Hindlimb muscle (tissue), 1 donor: ENCODE measurements at regions not wholly inside any gene's neighbourhood (a gene's known extent, or its start where the extent isn't known, plus 50 kb on each side); places are given as distances from the start of the nearest gene placed in this dataset.

ENCODE experiments used
- DNase-seq: peaks from one replicate; pipeline ENCODE4 v3.0.0-alpha.2; 2013

DNA sequence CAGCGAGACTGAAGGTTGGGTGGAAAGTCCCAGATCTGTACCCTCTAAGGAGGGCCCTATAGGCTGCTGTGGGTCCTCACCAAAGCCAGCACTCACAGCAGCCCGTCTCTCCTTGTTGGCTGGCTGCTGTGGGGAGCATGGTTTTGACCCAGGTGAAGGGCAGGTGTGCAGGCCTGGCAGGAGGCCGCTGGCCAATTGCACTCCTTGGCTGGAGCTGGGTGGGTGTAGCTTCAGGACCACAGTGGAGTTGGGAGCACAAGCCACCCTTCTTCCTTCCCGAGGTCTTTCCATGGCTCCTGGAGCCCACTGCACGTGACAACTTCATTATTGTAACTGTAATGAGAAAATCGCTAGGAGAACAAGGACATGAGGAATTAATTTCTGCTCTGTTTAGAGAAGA, 287.7 kb upstream of the FOXQ1 start:
- no peak for DNase-seq

DNA sequence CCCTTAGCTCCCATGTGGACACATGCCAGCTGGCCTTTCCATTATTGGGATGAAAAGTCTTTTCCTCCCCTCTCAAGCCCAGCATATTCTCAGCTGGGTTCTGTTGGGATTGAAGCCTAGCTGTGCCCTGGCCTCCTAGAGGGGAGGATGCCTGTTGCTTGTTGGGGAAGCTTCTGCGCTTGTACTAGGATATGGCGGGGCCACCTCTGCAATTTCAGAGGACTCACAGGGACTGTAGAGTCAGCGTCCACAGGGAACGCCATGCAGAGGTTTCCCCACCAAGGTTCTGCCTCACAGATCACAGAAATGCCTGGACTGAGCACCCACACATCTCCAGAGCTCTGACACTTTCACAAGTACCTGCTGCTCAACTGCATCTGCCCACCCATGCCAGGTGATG, 288.7 kb upstream of the FOXQ1 start:
- DNase-seq, result no peak

DNA sequence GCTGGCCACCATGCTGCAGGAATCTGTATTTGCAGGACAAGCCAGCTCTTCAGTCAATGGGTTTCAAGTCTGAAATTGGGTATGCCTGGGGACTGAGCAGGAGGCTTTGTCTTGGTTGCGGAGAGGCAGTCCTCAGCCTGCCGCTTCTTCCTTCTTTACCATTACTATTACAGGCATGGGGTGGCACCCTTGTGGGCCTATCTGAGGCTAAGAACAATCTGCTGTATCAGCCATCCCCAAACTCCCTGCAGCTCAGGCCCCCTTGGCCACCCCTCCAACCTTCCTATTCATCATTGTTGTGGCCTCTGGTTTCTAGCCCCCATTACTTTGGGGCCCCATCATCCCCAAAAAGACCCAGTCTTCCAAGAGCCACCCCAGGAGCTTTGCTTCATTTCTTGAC, 289.2 kb upstream of the FOXQ1 start:
- DNase-seq, result no peak

DNA sequence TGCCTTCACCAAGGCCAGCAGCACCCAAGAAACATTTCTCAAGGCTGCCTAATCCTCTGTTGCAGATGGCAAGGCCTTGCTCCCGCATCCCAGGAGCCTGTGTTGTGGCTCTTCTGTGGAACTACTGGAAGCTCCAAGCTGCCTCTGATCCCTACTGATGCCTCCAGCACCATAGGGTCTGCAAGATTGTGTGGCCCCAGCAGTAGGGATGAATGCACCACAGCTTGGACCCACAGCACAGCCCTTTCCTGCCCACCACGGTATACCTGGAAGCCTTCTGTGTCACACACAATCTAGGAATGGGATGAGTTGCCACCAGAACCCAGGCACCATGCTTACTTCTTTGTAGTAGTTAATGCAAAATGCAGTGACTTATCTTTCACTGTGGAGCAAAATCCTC, 291.1 kb upstream of the FOXQ1 start:
- no peak for DNase-seq

DNA sequence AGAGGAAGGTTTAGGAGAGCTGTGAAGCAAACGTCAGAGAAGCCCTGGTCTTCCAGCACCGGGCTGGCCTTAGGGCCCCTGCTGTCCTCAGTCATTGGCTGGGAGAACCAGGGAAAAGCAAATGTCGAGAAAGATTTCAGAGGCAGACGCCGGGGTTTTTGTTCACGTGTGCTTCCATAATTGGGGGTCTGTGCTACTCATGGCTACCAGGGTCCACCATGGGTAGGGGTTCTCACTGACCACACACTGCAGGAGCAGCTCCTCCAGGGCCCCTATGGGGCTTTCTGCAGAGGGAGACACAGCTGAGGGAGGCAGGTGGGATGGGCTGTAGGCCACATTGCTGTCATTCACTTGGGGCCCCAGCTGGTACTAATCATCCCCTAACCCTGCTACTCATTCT, 291.8 kb upstream of the FOXQ1 start:
- DNase-seq, result no peak

DNA sequence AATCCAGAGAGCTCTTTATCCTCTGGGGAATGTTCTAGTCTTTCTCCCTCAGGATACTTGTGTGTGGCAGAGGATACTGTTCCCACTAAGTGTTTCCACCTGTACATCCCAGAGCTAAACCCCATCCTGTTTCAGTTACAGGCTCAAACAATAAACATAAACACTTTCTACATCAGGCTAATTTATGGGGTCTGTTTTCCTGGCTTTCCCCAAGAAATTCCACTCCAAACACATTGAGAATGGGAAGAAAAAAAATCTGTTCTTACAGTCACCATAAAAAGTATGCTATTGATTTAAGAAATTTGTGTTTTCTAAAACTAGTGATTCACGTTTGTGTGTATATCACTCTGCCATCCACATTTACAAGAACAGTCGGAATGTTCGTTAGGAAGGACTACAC, 293.9 kb upstream of the FOXQ1 start:
- DNase-seq, result no peak

DNA sequence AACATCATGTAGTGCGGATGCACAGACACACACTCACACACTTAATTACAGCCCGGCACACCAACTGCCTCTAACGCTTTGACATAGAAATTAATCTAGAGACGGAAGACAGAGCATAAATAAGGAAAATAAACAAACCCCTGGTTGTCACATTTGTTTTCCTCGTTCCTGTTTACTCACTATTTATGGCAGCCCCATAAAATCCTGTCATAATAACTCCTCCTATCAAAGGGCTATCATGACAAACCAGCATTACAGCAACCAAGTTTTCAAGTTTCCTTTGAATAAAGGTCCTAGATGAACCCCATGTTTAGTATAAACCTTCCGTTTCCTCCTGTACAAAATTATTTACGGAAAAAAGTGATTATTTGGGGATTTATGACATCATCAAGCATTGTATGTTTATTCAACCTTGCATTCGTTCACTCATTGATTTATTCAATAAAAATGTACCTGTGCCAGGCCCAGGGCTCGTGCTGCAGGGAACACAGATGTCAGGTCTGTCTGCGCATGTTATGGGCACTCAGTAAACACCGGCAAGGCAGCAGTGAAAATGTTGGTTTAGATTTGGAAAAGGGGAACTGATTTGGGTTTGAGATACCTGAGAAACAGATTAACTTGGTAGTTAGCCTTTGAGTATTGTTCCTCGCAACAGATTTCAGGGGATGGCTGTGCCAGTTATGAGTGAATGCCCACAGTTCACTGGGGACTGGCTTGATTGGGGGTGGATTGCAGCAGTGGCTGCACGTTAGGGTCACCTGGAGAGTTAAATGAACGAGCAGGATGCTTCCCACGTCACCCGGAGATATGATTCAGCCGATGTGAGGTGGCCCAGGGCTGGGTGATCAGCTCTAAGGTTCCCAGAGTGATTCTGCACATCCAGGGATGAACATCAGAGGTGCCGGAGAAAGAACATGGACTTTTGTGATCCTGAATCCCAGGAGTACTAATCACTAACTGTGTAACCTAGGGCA, 295.3 kb upstream of the FOXQ1 start:
- DNase-seq, result no peak

DNA sequence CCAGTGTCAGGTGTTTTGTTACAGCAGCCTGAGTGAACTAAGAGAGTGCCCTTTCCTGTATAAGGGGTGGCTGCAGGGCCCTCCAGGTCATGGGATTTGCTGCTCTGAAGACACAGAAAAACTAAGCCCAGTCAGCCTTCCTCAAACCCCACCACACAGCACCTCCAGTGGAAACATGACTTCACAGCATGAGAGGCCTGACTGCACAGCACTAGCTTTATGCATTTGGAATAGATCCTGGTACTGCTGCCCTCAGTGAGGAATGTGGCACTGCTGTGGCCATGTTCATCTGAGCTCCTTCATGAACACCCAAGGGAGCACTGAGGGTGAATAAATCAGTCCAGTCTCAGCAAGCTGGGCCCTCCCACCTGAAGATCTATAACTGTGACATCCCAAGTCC, 296.1 kb upstream of the FOXQ1 start:
- DNase-seq, result no peak

DNA sequence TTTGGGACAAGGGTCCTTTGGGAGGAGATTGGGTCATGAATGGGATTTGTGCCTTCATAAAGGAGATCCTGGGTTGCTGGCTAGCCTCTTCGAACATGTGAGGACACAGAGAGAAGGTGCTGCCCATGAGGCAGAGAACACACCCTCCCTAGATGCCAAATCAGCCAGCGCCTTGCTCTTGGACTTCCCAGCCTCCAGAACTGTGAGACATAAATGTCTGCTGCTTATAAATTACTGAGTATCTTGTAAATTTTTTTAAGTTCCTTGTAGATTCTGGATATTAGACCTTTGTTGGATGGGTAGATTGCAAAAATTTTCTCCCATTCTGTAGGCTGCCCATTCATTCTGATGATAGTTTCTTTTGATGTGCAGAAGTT, 297.5 kb upstream of the FOXQ1 start:
- no peak for DNase-seq

DNA sequence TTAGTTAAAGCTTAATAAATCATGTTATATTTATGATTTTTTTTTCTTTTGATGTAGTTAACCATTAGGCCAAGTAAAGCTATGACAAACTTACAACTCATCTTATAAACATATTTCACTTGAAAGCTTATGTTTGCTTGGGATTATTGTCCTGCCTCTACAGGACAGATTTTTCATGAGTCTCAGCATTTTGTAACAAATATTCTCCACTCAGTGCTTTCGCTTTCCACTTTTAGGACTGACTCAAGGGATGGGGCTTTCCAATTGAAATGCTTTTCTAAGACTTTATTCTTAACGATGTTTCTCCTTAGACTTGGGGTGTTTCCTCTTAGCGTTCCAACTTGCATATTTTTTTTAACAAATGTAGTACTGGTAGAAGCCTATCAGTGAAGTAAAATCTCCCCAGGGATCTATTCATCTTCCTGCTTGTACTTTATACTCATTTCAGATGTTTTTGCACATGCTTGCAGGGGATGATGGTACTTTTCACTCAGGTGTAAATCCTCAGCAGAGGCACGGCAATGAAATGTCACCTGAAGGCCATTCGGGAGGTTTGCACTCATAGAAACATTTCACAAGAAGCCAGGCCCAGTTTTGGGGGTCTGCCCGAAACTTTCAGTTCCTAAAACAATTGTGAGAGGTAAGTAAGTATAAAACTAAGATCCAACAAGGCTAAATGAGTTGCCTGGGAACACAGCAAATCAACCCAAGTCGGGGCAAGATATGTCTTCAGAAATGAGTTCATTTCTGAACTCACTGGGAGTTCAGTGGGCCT, 298.1 kb upstream of the FOXQ1 start:
- no peak for DNase-seq

DNA sequence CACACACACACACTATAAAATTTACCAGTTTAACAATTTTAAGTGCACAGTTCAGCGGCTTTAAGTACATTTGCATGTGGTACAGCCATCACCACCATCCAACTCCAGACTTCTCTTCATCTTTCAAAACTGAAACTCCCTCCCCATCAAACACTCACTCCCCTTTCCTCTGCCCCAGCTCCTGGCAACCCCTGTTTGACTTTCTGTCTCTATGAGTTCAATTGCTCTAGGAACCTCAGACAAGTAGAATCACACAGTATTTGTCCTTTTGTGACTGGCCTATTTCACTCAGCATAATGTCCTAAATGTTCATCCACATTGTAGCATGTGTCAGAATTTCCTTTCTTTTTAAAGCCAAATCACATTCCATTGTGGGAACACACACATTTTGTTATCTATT, 302.8 kb upstream of the FOXQ1 start:
- DNase-seq, result no peak

DNA sequence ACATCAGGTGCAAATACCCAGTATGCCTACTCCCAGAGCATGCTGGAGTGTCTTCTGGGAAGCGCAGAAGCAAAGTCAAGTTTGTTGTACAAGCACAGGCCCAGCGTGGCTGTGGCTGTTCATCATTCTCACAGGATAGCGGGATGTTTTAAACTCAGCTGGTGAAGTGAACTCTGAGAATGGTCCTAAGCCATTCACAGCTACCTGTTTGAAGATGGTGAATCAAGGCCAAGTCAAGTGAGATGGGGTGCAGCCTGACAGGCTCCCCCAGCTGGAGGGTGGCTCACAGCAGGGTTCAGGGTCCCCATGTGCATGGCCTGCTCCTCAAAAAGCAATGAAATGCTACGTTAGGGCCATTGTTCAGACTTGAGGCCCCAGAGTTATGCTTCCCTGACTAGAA, 304.7 kb upstream of the FOXQ1 start:
- DNase-seq, result no peak

DNA sequence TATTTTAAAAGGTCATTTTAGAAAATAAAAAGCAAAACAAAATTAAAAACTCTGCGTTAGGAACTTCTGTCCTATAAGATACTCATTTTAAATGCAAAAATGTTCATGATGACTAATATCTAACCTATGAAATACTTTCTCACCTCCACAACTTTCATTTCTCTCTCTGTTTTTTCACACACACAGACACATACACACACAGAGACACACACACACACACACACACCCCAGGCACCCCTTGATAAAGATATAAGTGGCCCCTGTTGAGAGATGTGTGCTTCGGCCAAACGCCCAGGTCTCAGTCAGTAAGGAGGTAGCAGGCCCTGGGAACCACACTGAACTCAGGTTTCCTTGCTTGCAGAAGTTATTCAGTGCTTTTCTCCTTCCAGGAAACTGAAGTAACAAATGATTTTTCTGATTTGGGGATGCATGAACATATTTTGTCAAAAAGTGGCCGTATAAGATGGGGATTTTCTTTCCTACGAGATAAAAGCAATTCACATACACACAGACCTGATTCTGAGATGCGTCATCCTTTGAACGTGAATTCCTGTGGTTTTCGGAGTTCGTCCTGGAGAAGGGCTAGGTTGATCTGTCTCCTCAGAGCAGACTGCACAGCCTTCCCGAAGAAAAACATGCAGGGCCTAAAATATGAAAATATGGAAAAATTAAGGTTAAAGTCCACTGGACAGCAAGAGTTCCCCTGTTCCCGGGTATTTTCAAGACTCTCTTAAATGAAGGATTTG, 306.8 kb upstream of the FOXQ1 start:
- no peak for DNase-seq

DNA sequence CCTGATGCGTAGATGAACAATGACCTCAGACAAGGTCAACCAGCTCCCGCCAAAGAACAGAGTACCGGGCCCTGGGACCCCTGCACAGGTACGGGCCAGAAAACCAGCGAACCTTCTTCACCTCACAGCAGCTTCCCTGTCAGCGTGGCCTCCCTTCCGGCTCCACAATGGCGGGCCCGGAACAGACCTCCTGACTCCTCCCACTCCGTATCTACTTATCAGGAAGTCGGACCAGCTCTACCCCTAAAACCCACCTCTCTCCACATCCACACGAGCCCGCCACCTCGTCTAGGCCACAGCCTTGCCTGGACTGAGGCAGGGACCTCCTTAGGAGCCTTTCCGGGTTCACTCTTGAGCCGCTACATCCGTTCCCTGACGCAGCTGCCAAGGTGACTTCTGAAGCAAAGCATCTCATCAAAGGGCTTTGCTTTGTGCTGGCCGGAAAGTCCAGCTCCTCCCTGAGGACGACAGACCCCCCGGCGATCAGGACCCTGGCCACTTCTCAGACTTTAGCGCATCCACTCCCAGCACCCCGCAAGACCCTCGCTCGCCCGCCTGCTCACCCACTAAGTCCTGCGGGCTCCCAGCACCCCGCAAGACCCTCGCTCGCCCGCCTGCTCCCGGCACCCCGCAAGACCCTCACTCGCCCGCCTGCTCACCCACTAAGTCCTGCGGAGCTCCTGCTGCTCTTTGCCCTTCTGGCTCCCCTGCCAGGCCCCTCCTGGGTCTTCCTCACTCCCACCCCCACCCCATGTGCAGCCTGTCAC, 308.3 kb upstream of the FOXQ1 start:
- no peak for DNase-seq

DNA sequence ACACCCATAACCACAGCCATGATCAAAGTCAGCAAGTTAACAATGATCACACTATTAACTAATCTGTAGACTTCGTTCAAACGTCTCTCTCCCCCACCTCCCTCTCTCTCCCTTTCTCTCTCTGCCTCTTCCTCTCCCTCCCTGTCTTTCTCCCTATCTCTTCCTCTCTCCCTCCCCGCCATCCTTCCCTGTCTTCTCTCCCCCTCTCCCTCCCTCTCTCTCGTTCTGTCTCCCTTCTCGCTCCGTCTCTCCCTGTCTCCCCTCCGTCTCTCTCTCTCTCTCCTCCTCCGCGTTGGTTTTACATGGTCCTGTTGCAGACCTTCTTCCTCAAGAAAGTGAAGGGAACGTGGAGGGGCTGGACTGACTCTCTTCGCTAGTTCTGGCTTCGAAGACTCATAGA, 308.9 kb upstream of the FOXQ1 start:
- DNase-seq, result no peak

DNA sequence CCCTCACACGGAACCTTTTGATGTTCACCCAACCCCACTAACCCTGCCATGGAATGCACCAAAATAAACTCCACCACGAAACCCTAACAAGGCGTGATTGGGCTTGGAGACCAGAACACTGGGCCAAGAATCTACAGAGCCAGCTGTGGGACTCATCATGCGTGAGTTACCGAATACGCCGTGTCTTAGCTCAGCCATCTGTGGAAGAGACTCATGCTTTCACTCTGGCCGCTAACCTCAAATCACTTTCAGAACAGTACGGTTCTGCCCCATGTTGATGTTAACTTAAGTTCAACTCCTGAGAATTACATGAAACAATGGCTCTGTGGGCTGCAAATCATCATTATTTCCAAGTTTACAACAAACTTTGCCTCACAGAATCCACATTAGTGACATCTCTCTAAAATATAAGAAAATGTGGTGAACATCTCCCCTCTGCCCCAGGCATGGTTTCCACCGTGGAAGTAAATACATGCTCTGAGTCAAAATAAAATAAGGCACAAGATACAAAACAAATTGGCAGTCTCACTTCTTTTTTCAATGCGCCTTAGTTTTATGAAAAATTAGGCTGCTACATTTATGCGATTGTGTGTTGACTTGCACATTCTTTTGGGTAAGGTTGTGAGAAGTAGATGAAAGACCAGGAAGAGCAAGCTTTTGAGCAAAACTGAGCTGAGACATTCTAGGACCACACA, 308.9 kb upstream of the EXOC2 start:
- DNase-seq, result no peak

DNA sequence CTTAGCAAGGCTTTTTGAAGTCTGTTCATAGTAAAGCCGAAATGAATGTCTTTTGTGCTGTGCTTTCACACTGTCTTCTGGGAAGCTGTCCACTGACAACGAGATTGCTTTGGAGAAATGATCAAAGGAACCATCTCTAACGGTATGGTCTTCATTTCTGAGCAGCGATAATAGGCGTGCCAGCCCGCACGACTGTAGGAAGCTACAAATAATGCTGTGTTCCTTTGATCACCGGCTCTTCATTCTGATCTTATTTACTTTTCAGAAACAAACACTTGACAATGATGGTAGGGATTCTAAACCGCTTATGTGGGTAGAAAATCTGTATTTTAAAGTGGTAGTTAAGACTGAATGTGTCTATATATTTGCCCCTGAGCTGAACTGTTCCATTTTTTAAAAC, 306.6 kb upstream of the EXOC2 start:
- no peak for DNase-seq

DNA sequence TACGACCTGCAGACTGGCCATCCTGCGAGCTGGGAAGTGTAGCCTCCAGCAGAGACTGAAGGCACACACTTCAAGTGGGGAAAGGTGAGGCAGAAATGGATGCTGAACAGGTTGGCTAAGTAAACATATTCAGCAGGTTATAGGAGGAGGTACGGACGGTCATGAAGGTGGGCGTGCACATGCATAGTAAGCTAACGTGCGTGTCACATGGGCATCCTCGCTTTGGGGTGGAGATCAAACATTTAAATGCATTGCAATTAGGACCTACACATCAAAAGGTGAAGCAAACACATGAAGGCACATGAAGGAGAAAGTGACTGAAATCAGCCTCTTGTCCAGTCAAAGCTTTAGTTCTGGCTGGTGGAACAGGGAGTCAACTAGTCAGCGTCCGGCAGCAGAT, 305.6 kb upstream of the EXOC2 start:
- no peak for DNase-seq

DNA sequence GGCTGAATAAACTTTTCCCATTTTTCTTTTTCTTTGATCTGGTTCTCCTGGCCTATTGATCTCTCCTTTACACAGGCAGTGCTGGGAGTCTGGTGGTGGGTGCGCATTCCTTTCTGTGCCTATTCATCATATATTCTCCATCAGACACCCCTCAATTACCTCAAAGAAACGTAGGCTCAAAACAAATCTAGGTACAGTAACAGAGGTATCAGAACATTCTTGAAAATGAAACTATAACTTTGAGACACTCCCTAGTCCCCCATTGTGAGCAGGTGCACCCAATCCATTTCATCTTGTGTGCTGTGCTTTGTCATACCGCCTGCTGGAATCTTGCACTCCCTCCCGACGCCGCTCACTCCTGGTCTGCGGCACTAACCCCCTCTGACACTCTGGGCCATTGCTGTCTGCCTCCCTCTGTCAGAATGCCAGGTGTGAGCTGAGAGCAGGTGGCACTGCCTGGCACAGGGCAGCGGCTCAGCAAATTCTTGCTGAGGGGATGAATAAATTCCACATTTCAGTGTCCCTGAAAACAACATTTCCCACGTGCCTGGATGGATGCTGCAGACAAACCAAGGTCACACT, 303.4 kb upstream of the EXOC2 start:
- no peak for DNase-seq

DNA sequence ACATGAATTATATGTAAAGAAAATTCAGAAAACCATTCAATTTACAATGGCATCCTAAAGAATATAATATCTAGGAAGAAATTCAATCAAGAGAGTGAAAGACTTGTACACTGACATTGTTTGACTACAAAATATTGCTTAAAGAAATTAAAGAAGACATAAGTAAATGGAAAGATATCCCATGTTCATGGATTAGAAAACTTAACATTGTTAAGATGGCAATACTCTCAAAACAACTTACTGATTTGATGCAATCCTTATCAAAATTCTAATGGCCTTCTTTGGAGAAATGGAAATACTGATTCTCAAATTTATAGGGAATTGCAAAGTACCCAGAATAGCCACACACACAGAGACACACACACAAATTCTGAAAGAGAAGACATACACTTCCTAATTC, 298.3 kb upstream of the EXOC2 start:
- no peak for DNase-seq

DNA sequence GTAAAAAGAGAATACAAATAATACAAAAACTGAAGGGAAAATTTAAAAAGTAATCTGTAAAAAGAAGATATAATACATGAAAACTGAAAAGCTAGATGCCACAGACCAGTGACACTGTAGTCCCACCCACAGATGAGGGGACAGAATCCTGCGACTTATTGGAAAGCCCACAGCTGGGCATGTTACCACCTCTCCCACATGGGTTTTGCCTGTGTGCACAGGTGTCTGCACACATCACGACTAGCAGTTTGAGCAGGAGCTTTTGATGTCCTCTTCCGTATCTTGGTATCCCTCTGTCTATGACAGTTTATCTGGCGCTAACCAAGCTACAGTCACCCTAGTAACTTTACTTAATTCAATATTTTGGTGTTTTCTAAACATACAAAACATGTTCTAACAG, 291.1 kb upstream of the EXOC2 start:
- DNase-seq, result no peak
